Spleen (tissue), 11 donors: ENCODE measurements at regions not wholly inside any gene's neighbourhood (a gene's known extent, or its start where the extent isn't known, plus 50 kb on each side); places are given as distances from the start of the nearest gene placed in this dataset.
"Not testable (repeated sequence)": the region's sequence is repeated elsewhere in the genome, so short reads cannot be mapped to it uniquely, and the experiment has no call there.

ENCODE experiments used
- DNase-seq: peaks from one replicate; pipeline ENCODE4 v3.0.0-alpha.2; 2020
- H3K27ac ChIP-seq, 8 donors: fragments of 200-600 bp; sonication (generic) in 7 of 8; 1 replicate in 4 of 8; 2 replicates in 4 of 8; pipeline versions ENCODE4 v1.5.0 to v1.8.0; 2016 to 2021; ENCODE audit warnings: inconsistent platforms in 4 of 8, mild to moderate bottlenecking in 4 of 8, moderate library complexity in 1 of 8
- H3K27me3 ChIP-seq, 7 donors: fragments of 200-600 bp; sonication (generic) in 6 of 7; replicated peaks in 1 of 7; 1 replicate in 4 of 7; 2 replicates in 3 of 7; pipeline versions ENCODE4 v1.5.0 to v1.8.0; 2016 to 2021; ENCODE audit warnings: inconsistent platforms in 3 of 7, mild to moderate bottlenecking in 1 of 7
- H3K36me3 ChIP-seq, 6 donors: fragments of 200-600 bp; sonication (generic) in 5 of 6; 1 replicate in 4 of 6; 2 replicates in 2 of 6; pipeline versions ENCODE4 v1.5.0 to v1.8.0; 2016 to 2021; ENCODE audit warnings: inconsistent platforms in 2 of 6
- H3K4me1 ChIP-seq, 6 donors: fragments of 200-600 bp; sonication (generic) in 5 of 6; 1 replicate in 3 of 6; 2 replicates in 3 of 6; pipeline versions ENCODE4 v1.5.0 to v1.8.0; 2016 to 2021; ENCODE audit warnings: inconsistent platforms in 3 of 6
- H3K4me3 ChIP-seq, 8 donors: fragments of 200-600 bp; sonication (generic) in 7 of 8; 1 replicate in 4 of 8; 2 replicates in 4 of 8; pipeline versions ENCODE4 v1.5.0 to v1.8.0; 2016 to 2021; ENCODE audit warnings: inconsistent platforms in 4 of 8, mild to moderate bottlenecking in 4 of 8, moderate library complexity in 2 of 8
- H3K9me3 ChIP-seq, 8 donors: fragments of 200-600 bp; sonication (generic) in 7 of 8; 1 replicate in 4 of 8; 2 replicates in 4 of 8; pipeline versions ENCODE4 v1.5.0 to v1.8.0; 2016 to 2021; ENCODE audit warnings: inconsistent platforms in 4 of 8
- CTCF ChIP-seq, 11 experiments: fragments of 200-600 bp in 7 of 11; fragments of 450-650 bp in 4 of 11; sonication (generic) in 4 of 11; IDR thresholded peaks in 8 of 11; conservative IDR thresholded peaks in 3 of 11; 1 replicate in 7 of 11; 2 replicates in 4 of 11; pipeline versions ENCODE4 v1.4.0 to v1.8.0; 2016 to 2021; ENCODE audit warnings: antibody characterized with exemption in 11 of 11, inconsistent platforms in 4 of 11, mild to moderate bottlenecking in 1 of 11
- POLR2A ChIP-seq, 3 donors: fragments of 450-650 bp; IDR thresholded peaks; one replicate each; pipeline ENCODE4 v1.5.1; 2017; ENCODE audit warnings: antibody characterized with exemption in 3 of 3, mild to moderate bottlenecking in 1 of 3
- POLR2AphosphoS5 ChIP-seq, 3 donors: sonication (generic); formaldehyde crosslinking; IDR thresholded peaks; one replicate each; pipeline ENCODE4 v1.5.1; 2017; ENCODE audit warnings: antibody characterized with exemption in 3 of 3
- WGBS, 5 donors: extraction: QIAGEN DNeasy Blood & Tissue Kit in 3 of 5; methylation state at CpG; one replicate each; pipeline versions ENCODE4 v1.1.5 to v1.1.7; 2013 to 2018; 5-methylcytosine and 5-hydroxymethylcytosine counted together
- intact Hi-C: fragments of 100-400 bp; cut with DNase I; formaldehyde crosslinking; loops from one replicate; pipeline ENCODE4 v1.15.0; 2023; ENCODE audit warnings: low total_unique reads
- donor health status: healthy with polysubstance abuse.
- donor health status: DM: no; HTN: no; CAD: no; lungs with moderate emphysema.
- donor health status: DM: no; HTN: no; CAD: no.
- donor health status: Bipolar disorder and iron deficiency.
- donor health status: healthy.
- donor health status: DM: no; HTN: no; CAD: no.
- donor health status: DM: yes; HTN: yes; CAD: no.

DNA sequence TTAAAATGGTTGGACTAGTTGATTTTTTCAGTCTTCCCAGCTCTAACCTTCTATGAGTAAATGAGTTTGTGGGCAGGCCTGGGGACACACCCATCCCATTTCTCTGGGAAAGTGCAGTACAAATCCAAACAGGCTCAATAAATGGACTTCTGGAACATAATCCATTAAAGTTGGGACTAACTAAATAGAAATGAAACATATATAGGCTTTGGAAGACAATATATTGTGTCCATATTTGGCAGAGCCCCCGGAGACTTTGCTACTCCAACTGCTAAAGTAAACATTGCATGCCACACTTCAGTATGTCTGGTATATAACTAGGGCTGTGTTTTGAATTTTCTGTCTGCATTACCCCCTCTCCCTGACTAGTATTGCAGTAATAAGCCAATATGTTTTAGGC is 191.4 kb upstream of the DAB2 start:
- H3K9me3 ChIP-seq, result no peaks in the 10 kb centered on the region
- TF ChIP-seq CTCF (IDR thresholded peaks at IDR 0.05 in 8 of 11, conservative IDR thresholded peaks at IDR 0.05 in 3 of 11), result no peak
- no peak for TF ChIP-seq POLR2AphosphoS5 (IDR thresholded peaks at IDR 0.05)
- no peak for TF ChIP-seq POLR2A (IDR thresholded peaks at IDR 0.05)
- DNase-seq, result no peak
- no peaks in the 10 kb centered on the region for H3K36me3 ChIP-seq
- intact Hi-C loops, result no loop called here
- WGBS, 5 donors, result 69 to 86% (median 77%) methylated on average over 1 of the region's 1 CpG
- no peaks in the 10 kb centered on the region for H3K4me1 ChIP-seq
- H3K27me3 ChIP-seq, result no peaks in the 10 kb centered on the region
- H3K27ac ChIP-seq, result no peak overlapping the region
- no peak overlapping the region for H3K4me3 ChIP-seq

- H3K9me3 ChIP-seq, intact Hi-C loops, H3K4me1 ChIP-seq, DNase-seq, H3K36me3 ChIP-seq, H3K4me3 ChIP-seq, H3K27ac ChIP-seq, H3K27me3 ChIP-seq: not testable (repeated sequence)
- WGBS, 5 donors, result 93 to 96% (median 95%) methylated on average over 11 of the region's 11 CpGs
These were observed 186.3 kb upstream of the DAB2 start for GRCh38 chr5:39611076-39611475.

GRCh38 chr5:39608024-39608423 is 183.2 kb upstream of the DAB2 start:
- H3K27me3 ChIP-seq, result no peaks in the 10 kb centered on the region
- no peak overlapping the region for H3K4me3 ChIP-seq
- no peak overlapping the region for H3K27ac ChIP-seq
- H3K36me3 ChIP-seq, result no peaks in the 10 kb centered on the region
- intact Hi-C loops, result no loop called here
- TF ChIP-seq CTCF (IDR thresholded peaks at IDR 0.05 in 8 of 11, conservative IDR thresholded peaks at IDR 0.05 in 3 of 11), result no peak
- no peak for TF ChIP-seq POLR2AphosphoS5 (IDR thresholded peaks at IDR 0.05)
- no peak for TF ChIP-seq POLR2A (IDR thresholded peaks at IDR 0.05)
- 68 to 84% (median 78%) methylated on average over 5 of the region's 5 CpGs for WGBS, 5 donors
- H3K4me1 ChIP-seq, result no peaks in the 10 kb centered on the region
- no peak for DNase-seq
- no peaks in the 10 kb centered on the region for H3K9me3 ChIP-seq

GRCh38 chr5:39606591-39606990 is 181.8 kb upstream of the DAB2 start:
- Histone ChIP-seq H3K4me1 (no peaks in the 10 kb centered on the region), H3K27ac (no peak overlapping the region), H3K36me3 (no peaks in the 10 kb centered on the region), H3K9me3 (no peaks in the 10 kb centered on the region), H3K4me3 (no peak overlapping the region), H3K27me3 (no peaks in the 10 kb centered on the region)
- no peak for DNase-seq
- no peak for TF ChIP-seq CTCF (IDR thresholded peaks at IDR 0.05 in 8 of 11, conservative IDR thresholded peaks at IDR 0.05 in 3 of 11)
- TF ChIP-seq POLR2AphosphoS5 (IDR thresholded peaks at IDR 0.05), result no peak
- no peak for TF ChIP-seq POLR2A (IDR thresholded peaks at IDR 0.05)
- WGBS, 5 donors, result 83 to 87% (median 86%) methylated on average over 2 of the region's 2 CpGs
- intact Hi-C loops, result no loop called here
